ENCODE measurements at regions not wholly inside any gene's neighbourhood (a gene's known extent, or its start where the extent isn't known, plus 50 kb on each side); places are given as distances from the start of the nearest gene placed in this dataset.

DNA sequence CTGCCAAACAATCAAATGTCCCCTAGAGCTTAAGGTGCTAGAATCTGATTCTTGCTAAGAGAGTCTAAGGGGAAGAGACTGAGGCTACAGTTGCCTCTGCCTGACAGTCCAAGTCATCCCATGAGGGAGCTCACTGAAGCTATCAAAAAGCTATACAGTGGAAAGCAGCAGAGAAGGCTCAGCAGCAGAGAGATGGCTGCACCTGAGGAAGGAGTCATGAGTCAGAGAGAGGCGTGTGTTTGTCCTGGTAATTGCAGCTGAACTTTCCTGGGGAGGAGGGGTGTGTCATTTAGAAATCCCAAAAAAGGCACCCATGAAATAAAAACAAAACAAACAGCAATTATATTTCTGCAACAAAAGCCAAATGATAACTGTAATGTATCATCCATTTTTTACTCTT, 305.2 kb upstream of the UBE2E3 start:
- no peak for TF ChIP-seq POLR2A (IDR thresholded peaks at IDR 0.05)
- TF ChIP-seq, protein P1, sequence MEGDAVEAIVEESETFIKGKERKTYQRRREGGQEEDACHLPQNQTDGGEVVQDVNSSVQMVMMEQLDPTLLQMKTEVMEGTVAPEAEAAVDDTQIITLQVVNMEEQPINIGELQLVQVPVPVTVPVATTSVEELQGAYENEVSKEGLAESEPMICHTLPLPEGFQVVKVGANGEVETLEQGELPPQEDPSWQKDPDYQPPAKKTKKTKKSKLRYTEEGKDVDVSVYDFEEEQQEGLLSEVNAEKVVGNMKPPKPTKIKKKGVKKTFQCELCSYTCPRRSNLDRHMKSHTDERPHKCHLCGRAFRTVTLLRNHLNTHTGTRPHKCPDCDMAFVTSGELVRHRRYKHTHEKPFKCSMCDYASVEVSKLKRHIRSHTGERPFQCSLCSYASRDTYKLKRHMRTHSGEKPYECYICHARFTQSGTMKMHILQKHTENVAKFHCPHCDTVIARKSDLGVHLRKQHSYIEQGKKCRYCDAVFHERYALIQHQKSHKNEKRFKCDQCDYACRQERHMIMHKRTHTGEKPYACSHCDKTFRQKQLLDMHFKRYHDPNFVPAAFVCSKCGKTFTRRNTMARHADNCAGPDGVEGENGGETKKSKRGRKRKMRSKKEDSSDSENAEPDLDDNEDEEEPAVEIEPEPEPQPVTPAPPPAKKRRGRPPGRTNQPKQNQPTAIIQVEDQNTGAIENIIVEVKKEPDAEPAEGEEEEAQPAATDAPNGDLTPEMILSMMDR (IDR thresholded peaks at IDR 0.05): no peak
